CD4-positive, alpha-beta T cell treated with Interleukin-17A for 1 hour (primary cell): ENCODE measurements at regions not wholly inside any gene's neighbourhood (a gene's known extent, or its start where the extent isn't known, plus 50 kb on each side); places are given as distances from the start of the nearest gene placed in this dataset.
"Not testable (repeated sequence)": the region's sequence is repeated elsewhere in the genome, so short reads cannot be mapped to it uniquely, and the experiment has no call there.

ENCODE experiments used
- DNase-seq: peaks from one replicate; pipeline ENCODE4 v3.0.0-alpha.2; 2020

GRCh38 chr4:130703211-130703935 lies 1607.4 kb downstream of the C4orf33 start:
- no peak for DNase-seq

- DNase-seq = no peak
Measured at GRCh38 chr4:130705023-130705422, 1609.1 kb downstream of the C4orf33 start.

GRCh38 chr4:130712038-130712437 lies 1616.1 kb downstream of the C4orf33 start:
- no peak for DNase-seq

GRCh38 chr4:130714006-130714405 lies 1618.1 kb downstream of the C4orf33 start:
- no peak for DNase-seq

- DNase-seq = no peak
Measured at GRCh38 chr4:130722361-130722760, 1626.4 kb downstream of the C4orf33 start.

- DNase-seq = no peak
Measured at GRCh38 chr4:130736436-130737185, 1640.7 kb downstream of the C4orf33 start.

- DNase-seq = no peak
Measured at GRCh38 chr4:130738233-130738632, 1642.3 kb downstream of the C4orf33 start.

- no peak for DNase-seq
Measured at GRCh38 chr4:130747842-130748241, 1651.9 kb downstream of the C4orf33 start.

GRCh38 chr4:130753926-130754325 lies 1658.0 kb downstream of the C4orf33 start:
- no peak for DNase-seq

GRCh38 chr4:130760246-130760645 lies 1664.3 kb downstream of the C4orf33 start:
- no peak for DNase-seq

GRCh38 chr4:130767384-130767783 lies 1671.4 kb downstream of the C4orf33 start:
- not testable (repeated sequence) for DNase-seq

GRCh38 chr4:130772966-130773365 lies 1677.0 kb downstream of the C4orf33 start:
- not testable (repeated sequence) for DNase-seq

- no peak for DNase-seq
Measured at GRCh38 chr4:130808492-130808891, 1712.5 kb downstream of the C4orf33 start.

GRCh38 chr4:130812117-130812765 lies 1716.3 kb downstream of the C4orf33 start:
- no peak for DNase-seq

GRCh38 chr4:130814896-130815295 lies 1718.9 kb downstream of the C4orf33 start:
- DNase-seq = no peak

GRCh38 chr4:130820448-130820847 lies 1724.5 kb downstream of the C4orf33 start:
- no peak for DNase-seq

GRCh38 chr4:130825284-130825683 lies 1729.3 kb downstream of the C4orf33 start:
- no peak for DNase-seq

- DNase-seq = no peak
Measured at GRCh38 chr4:130850019-130850524, 1754.1 kb downstream of the C4orf33 start.

GRCh38 chr4:130851107-130851506 lies 1755.2 kb downstream of the C4orf33 start:
- no peak for DNase-seq

- DNase-seq = no peak
Measured at GRCh38 chr4:130851932-130852331, 1756.0 kb downstream of the C4orf33 start.

GRCh38 chr4:130855533-130855932 lies 1759.6 kb downstream of the C4orf33 start:
- no peak for DNase-seq

- DNase-seq = no peak
Measured at GRCh38 chr4:130859991-130860390, 1764.0 kb downstream of the C4orf33 start.

- DNase-seq = no peak
Measured at GRCh38 chr4:130896920-130897319, 1801.0 kb downstream of the C4orf33 start.

GRCh38 chr4:130901321-130901720 lies 1805.4 kb downstream of the C4orf33 start:
- no peak for DNase-seq
